IMR-90 (cell line): ENCODE measurements at regions not wholly inside any gene's neighbourhood (a gene's known extent, or its start where the extent isn't known, plus 50 kb on each side); places are given as distances from the start of the nearest gene placed in this dataset.

Source experiments
- ATAC-seq: fragments of 200-7000 bp; cut with Tn5 transposase; 2 replicates; pipeline ENCODE4 v1.9.1; 2020; ENCODE audit warnings: low read depth, mild to moderate bottlenecking, moderate library complexity
- BruUV-seq: library from RNA; stranded (reverse); fragments of 400-500 nt; replicated peaks from 2 replicates; lab custom pipeline; 2021; lab: Mats Ljungman, UMichigan
- CTCF ChIA-PET: fragments of 300-600 bp; formaldehyde crosslinking; extraction: SDS; loops from one replicate; lab custom pipeline; 2021; ENCODE audit warnings: antibody characterized with exemption; lab: Yijun Ruan, JAX
- POLR2A ChIA-PET: fragments of 300-600 bp; sonication (Branson Sonifier 250); formaldehyde crosslinking; loops from one replicate; lab custom pipeline; 2022; ENCODE audit warnings: antibody characterized with exemption; ENCODE audit not compliant: unreplicated experiment; lab: Charles Lee
- DNase-seq: peaks from one replicate; pipeline ENCODE4 v3.0.0; 2013
- H2AFZ ChIP-seq: replicated peaks from 2 replicates; pipeline ENCODE3; 2013; ENCODE audit warnings: low read length, mild to moderate bottlenecking; ENCODE audit not compliant: poor library complexity
- H2AK5ac ChIP-seq: 2 replicates; pipeline ENCODE4 v1.6.1; 2013; ENCODE audit warnings: low read depth, low read length, inconsistent platforms
- H2AK9ac ChIP-seq: replicated peaks from 2 replicates; pipeline ENCODE3; 2013; ENCODE audit warnings: mild to moderate bottlenecking, low read depth, low read length, moderate library complexity; ENCODE audit not compliant: poor library complexity
- H2BK120ac ChIP-seq: 2 replicates; pipeline ENCODE4 v1.6.1; 2013; ENCODE audit warnings: low read depth, low read length, inconsistent platforms
- H2BK15ac ChIP-seq: 3 replicates; pipeline ENCODE4 v1.6.1; 2013; ENCODE audit warnings: low read depth, low read length, inconsistent platforms
- H2BK20ac ChIP-seq: 2 replicates; pipeline ENCODE4 v1.6.1; 2013; ENCODE audit warnings: low read depth, mild to moderate bottlenecking, inconsistent platforms, low read length, moderate library complexity
- H2BK5ac ChIP-seq: 2 replicates; pipeline ENCODE4 v1.6.1; 2013; ENCODE audit warnings: mild to moderate bottlenecking, low read depth, low read length, inconsistent platforms; ENCODE audit not compliant: poor library complexity, severe bottlenecking
- H3K14ac ChIP-seq: replicated peaks from 2 replicates; pipeline ENCODE4 v1.6.1; 2013; ENCODE audit warnings: low read depth, low read length, inconsistent platforms
- H3K18ac ChIP-seq: 2 replicates; pipeline ENCODE4 v1.6.1; 2013; ENCODE audit warnings: low read depth, low read length, control low read depth
- H3K23ac ChIP-seq: 2 replicates; pipeline ENCODE4 v1.6.1; 2013; ENCODE audit warnings: low read depth, low read length, inconsistent platforms
- H3K27ac ChIP-seq: 2 replicates; pipeline ENCODE4 v1.5.1; 2013; ENCODE audit warnings: mild to moderate bottlenecking, control low read depth, low read length; ENCODE audit not compliant: insufficient read depth
- H3K27me3 ChIP-seq: 2 replicates; pipeline ENCODE4 v1.6.1; 2013; ENCODE audit warnings: low read length; ENCODE audit not compliant: control insufficient read depth, insufficient read depth
- H3K36me3 ChIP-seq: 2 replicates; pipeline ENCODE4 v1.6.1; 2013; ENCODE audit warnings: low read length, mixed read lengths; ENCODE audit not compliant: control insufficient read depth, insufficient read depth
- H3K4ac ChIP-seq: 2 replicates; pipeline ENCODE4 v1.6.1; 2013; ENCODE audit warnings: low read depth, low read length, inconsistent platforms
- H3K4me1 ChIP-seq: 2 replicates; pipeline ENCODE4 v1.6.1; 2013; ENCODE audit warnings: low read length, mixed read lengths; ENCODE audit not compliant: control insufficient read depth, insufficient read depth
- H3K4me2 ChIP-seq: 2 replicates; pipeline ENCODE4 v1.6.1; 2013; ENCODE audit warnings: low read depth, mild to moderate bottlenecking, control low read depth, low read length, moderate library complexity
- H3K4me3 ChIP-seq: 2 replicates; pipeline ENCODE4 v1.5.1; 2013; ENCODE audit warnings: low read depth, mild to moderate bottlenecking, control low read depth, low read length, moderate library complexity; ENCODE audit not compliant: insufficient read depth
- H3K56ac ChIP-seq: 2 replicates; pipeline ENCODE4 v1.6.1; 2013; ENCODE audit warnings: low read length, inconsistent platforms; ENCODE audit not compliant: insufficient read depth; ENCODE audit errors: extremely low read depth
- H3K79me1 ChIP-seq, 2 experiments: 2 replicates each; pipeline ENCODE4 v1.6.1; 2013; ENCODE audit warnings: low read length in 2 of 2, inconsistent platforms in 1 of 2, low read depth in 1 of 2
- H3K9ac ChIP-seq: 2 replicates; pipeline ENCODE4 v1.6.1; 2013; ENCODE audit warnings: low read depth, low read length, control low read depth
- H3K9me1 ChIP-seq: 2 replicates; pipeline ENCODE4 v1.6.1; 2013; ENCODE audit warnings: low read length, inconsistent platforms; ENCODE audit not compliant: insufficient read depth
- H3K9me3 ChIP-seq: 2 replicates; pipeline ENCODE4 v1.6.1; 2013; ENCODE audit warnings: low read length; ENCODE audit not compliant: control insufficient read depth, insufficient read depth
- H4K20me1 ChIP-seq: 2 replicates; pipeline ENCODE4 v1.6.1; 2013; ENCODE audit warnings: low read length, inconsistent platforms; ENCODE audit not compliant: insufficient read depth
- H4K5ac ChIP-seq: 2 replicates; pipeline ENCODE4 v1.6.1; 2013; ENCODE audit warnings: mild to moderate bottlenecking, low read depth, low read length, control low read depth
- H4K8ac ChIP-seq, 2 experiments: 2 replicates each; pipeline ENCODE4 v1.6.1; 2013; ENCODE audit warnings: low read depth in 2 of 2, low read length in 2 of 2, control low read depth in 1 of 2, inconsistent platforms in 1 of 2
- H4K91ac ChIP-seq: 2 replicates; pipeline ENCODE4 v1.6.1; 2013; ENCODE audit warnings: low read depth, low read length, inconsistent platforms; ENCODE audit not compliant: insufficient read depth
- BHLHE40 ChIP-seq: fragments of 150-350 bp; IDR thresholded peaks from 2 replicates; pipeline ENCODE4 v1.6.1; 2016; ENCODE audit warnings: mild to moderate bottlenecking, low read depth, low read length
- CEBPB ChIP-seq: IDR thresholded peaks from 2 replicates; pipeline ENCODE4 v1.6.1; 2012; ENCODE audit warnings: low read depth, low read length, improper control_type of control experiment
- CHD1 ChIP-seq: IDR thresholded peaks from 2 replicates; pipeline ENCODE4 v1.6.1; 2012; ENCODE audit warnings: low read depth, low read length, improper control_type of control experiment
- FOS ChIP-seq: fragments of 150-350 bp; IDR thresholded peaks from 2 replicates; pipeline ENCODE4 v1.6.1; 2016; ENCODE audit warnings: low read depth, low read length
- MAFK ChIP-seq: IDR thresholded peaks from 2 replicates; pipeline ENCODE4 v1.6.1; 2012; ENCODE audit warnings: low read depth, low read length, improper control_type of control experiment
- MAZ ChIP-seq: IDR thresholded peaks from 2 replicates; pipeline ENCODE4 v1.6.1; 2012; ENCODE audit warnings: low read depth, mild to moderate bottlenecking, low read length, improper control_type of control experiment, moderate library complexity, borderline replicate concordance
- MXI1 ChIP-seq: IDR thresholded peaks from 2 replicates; pipeline ENCODE4 v1.6.1; 2012; ENCODE audit warnings: low read depth, mild to moderate bottlenecking, low read length, moderate library complexity, borderline replicate concordance
- NFE2L2 ChIP-seq: fragments of 150-350 bp; IDR thresholded peaks from 2 replicates; pipeline ENCODE4 v1.6.1; 2016; ENCODE audit warnings: low read depth, mild to moderate bottlenecking, low read length
- POLR2A ChIP-seq: IDR thresholded peaks from 2 replicates; pipeline ENCODE4 v1.6.1; 2012; ENCODE audit warnings: mild to moderate bottlenecking, low read depth, low read length
- RAD21 ChIP-seq: IDR thresholded peaks from 2 replicates; pipeline ENCODE4 v1.6.1; 2012; ENCODE audit warnings: low read length, improper control_type of control experiment
- RCOR1 ChIP-seq: IDR thresholded peaks from 2 replicates; pipeline ENCODE4 v1.6.1; 2012; ENCODE audit warnings: mild to moderate bottlenecking, low read length, improper control_type of control experiment; ENCODE audit not compliant: insufficient replicate concordance
- RFX5 ChIP-seq: IDR thresholded peaks from 2 replicates; pipeline ENCODE4 v1.8.0; 2012; ENCODE audit warnings: low read depth, mild to moderate bottlenecking, low read length, moderate library complexity
- whole genome bisulfite sequencing, 2 experiments: methylation state at CpG; one replicate each; pipeline versions ENCODE4 v1.1.5 to v1.1.7; 2013; ENCODE audit warnings: missing lambda C conversion rate in 2 of 2; ENCODE audit not compliant: insufficient read length in 1 of 2; ENCODE audit errors: extremely low coverage in 2 of 2; 5-methylcytosine and 5-hydroxymethylcytosine counted together
- dilution Hi-C: fragments of 300-500 bp; cut with HindIII; formaldehyde crosslinking; loops from one replicate; pipeline ENCODE4 v1.14.3; 2018; ENCODE audit warnings: low sequenced_read_pairs; ENCODE audit not compliant: unreplicated experiment
- in situ Hi-C: fragments of 300-500 bp; cut with MboI; formaldehyde crosslinking; loops from 3 replicates; pipeline ENCODE4 v1.14.3; 2019; ENCODE audit warnings: low sequenced_read_pairs, inconsistent platforms, mixed read lengths
- intact Hi-C: fragments of 100-400 bp; cut with micrococcal nuclease; formaldehyde crosslinking; loops from 2 replicates; pipeline ENCODE4 v1.10.0; 2022
- TF ChIP-seq, protein P1 (sequence below): fragments of 150-350 bp; IDR thresholded peaks from 2 replicates; pipeline ENCODE4 v1.6.1; 2016; ENCODE audit warnings: low read depth, mild to moderate bottlenecking, low read length, moderate library complexity, borderline replicate concordance
- TF ChIP-seq, protein P2 (sequence below): fragments of 150-350 bp; IDR thresholded peaks from 2 replicates; pipeline ENCODE4 v1.6.1; 2017; ENCODE audit warnings: mild to moderate bottlenecking, antibody characterized with exemption, low read length, low read depth

DNA sequence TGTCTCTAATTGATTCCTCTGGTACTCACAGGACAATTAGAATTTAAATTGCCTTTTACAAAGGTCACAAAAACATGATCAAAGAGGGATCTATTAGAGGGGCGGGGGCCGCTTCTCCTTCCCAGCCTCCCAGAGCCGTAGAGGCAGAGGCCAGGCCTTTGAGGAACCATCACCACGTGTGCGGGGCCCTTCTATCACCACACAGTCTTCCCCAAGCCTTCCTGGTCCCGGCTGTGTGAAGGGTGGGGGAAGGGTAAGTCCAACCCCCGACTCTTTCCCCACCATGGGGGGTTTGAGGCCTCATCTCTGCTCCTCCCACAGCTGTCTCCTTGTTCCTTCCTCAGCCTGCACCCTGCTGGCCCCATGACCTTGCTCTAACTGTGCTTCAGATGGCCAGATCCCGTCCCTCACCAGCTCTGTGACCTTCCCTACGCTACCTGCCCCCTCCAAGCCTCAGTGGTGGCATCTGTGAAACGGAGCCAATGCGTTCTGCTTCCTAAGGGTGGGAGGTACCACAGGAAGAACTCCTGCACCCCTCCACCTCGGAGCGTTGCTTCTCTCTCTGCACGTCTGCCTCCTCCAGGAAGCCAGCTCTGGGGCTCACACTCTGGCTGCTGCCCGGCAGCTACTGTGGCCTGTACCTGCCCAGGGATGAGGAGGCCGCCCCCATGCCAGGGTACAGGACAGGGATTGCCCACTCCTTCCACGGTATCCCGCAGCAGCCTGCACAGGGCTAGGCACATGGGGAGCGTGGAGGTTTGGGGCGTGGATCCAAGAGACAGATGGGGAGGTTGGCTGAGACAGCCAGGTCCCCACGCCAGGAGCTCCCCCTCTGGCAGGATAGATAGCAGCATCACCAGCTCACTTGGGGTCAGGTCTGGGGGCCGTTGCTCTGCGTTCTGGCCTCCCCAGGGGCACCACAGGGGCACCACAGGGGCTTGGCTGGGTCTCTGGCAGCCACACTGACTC is 83.8 kb downstream of the LINGO1 start:
- dilution Hi-C loops: no loop called here
- Histone ChIP-seq H2AFZ (peak overlapping the region; percentile 13), H3K4me1 (peaks cover 8% of the 10 kb centered on the region), H3K36me3 (no peaks in the 10 kb centered on the region), H3K9me1 (peaks cover 7% of the 10 kb centered on the region; the same call in 1 of the 2 replicates), H4K5ac (no peak overlapping the region), H3K9me3 (0 out of 2 replicates have a peak, but pooled peaks cover 4% of the 10 kb centered on the region), H4K20me1 (no peaks in the 10 kb centered on the region), H3K27ac (no peak overlapping the region), H4K8ac (no peak overlapping the region), H3K9ac (no peak overlapping the region), H2BK20ac (no peak overlapping the region), H2AK5ac (peak overlapping the region; percentile 68; the same call in 1 of the 2 replicates), H3K4me3 (no peak overlapping the region), H3K56ac (no peak overlapping the region), H3K4ac (no peak overlapping the region), H2BK15ac (no peak overlapping the region), H3K79me1 (no peaks in the 10 kb centered on the region), H2AK9ac (no peak overlapping the region), H2BK5ac (no peak overlapping the region), H2BK120ac (no peak overlapping the region), H3K18ac (no peak overlapping the region), H4K91ac (no peak overlapping the region), H3K23ac (no peak overlapping the region), H3K27me3 (peaks cover 9% of the 10 kb centered on the region), H3K14ac (no peak overlapping the region), H3K4me2 (no peak overlapping the region)
- intact Hi-C loops: no loop called here
- TF ChIP-seq CEBPB (no peak), CHD1 (no peak), NFE2L2 (no peak), RCOR1 (no peak), BHLHE40 (no peak), FOS (no peak), RFX5 (no peak), POLR2A (no peak), MXI1 (no peak), MAFK (no peak), MAZ (no peak), RAD21 (no peak)
- TF ChIP-seq, protein P1, sequence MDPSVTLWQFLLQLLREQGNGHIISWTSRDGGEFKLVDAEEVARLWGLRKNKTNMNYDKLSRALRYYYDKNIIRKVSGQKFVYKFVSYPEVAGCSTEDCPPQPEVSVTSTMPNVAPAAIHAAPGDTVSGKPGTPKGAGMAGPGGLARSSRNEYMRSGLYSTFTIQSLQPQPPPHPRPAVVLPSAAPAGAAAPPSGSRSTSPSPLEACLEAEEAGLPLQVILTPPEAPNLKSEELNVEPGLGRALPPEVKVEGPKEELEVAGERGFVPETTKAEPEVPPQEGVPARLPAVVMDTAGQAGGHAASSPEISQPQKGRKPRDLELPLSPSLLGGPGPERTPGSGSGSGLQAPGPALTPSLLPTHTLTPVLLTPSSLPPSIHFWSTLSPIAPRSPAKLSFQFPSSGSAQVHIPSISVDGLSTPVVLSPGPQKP: no peak
- TF ChIP-seq, protein P2, sequence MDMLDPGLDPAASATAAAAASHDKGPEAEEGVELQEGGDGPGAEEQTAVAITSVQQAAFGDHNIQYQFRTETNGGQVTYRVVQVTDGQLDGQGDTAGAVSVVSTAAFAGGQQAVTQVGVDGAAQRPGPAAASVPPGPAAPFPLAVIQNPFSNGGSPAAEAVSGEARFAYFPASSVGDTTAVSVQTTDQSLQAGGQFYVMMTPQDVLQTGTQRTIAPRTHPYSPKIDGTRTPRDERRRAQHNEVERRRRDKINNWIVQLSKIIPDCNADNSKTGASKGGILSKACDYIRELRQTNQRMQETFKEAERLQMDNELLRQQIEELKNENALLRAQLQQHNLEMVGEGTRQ: no peak
- ChIA-PET POLR2A (no interaction called here), CTCF (no interaction called here)
- WGBS, 2 experiments: 91% methylated on average over 8 of the region's 23 CpGs; no CpG with 5 or more reads in 1 of the 2 experiments
- no peak for DNase-seq
- ATAC-seq: no peak
- in situ Hi-C loops: loop anchor here (10.0 kb wide), 1 partner anchor 524 kb away; no protein-coding TSS in a partner anchor
- no TSS peak for BruUV-seq
